ENCODE measurements at regions not wholly inside any gene's neighbourhood (a gene's known extent, or its start where the extent isn't known, plus 50 kb on each side); places are given as distances from the start of the nearest gene placed in this dataset.

DNA sequence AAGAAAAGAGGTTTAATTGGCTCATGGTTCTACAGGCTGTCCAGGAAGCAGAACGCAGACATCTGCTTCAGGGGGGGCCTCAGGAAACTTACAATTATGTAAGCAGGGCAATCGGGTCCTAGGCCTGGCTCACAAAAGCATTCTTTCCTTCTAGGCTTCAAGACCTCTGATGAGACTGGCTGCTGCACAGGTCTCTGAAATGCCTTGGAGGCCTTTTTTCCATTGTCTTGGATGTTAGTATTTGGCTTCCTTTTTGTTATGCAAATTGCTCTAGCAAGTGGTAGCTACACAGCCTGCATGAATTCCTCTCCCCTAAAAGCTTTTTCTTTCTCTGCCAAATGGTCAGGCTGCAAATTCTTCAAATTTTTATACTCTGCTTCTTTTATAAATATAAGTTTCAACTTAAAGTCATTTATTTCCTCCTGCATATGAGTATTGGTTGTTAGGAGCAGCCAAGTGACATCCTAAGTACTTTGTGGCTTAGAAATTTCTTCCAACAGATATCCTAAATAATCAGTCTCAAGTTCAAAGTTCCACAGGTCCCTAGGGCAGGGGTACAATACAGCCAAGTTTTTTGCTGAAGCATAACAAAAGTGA is 83.1 kb upstream of the SEMA3A start:
- H3K27ac ChIP-seq: no peak overlapping the region
- DNase-seq: no peak
- no peaks in the 10 kb centered on the region for H3K4me1 ChIP-seq (ENCODE audit: insufficient read depth)
- intact Hi-C loops (cut with DNase I): no loop called here
- no peaks in the 10 kb centered on the region for H3K36me3 ChIP-seq
- 48 to 70% (median 67%) methylated on average over 2 of the region's 2 CpGs for WGBS, 3 donors
- H3K27me3 ChIP-seq: no peaks in the 10 kb centered on the region
- no peaks in the 10 kb centered on the region for H3K9me3 ChIP-seq
- TF ChIP-seq EP300 (IDR thresholded peaks at IDR 0.05): no peak
- no peak for TF ChIP-seq POLR2A (IDR thresholded peaks at IDR 0.05)
- TF ChIP-seq, protein P1, sequence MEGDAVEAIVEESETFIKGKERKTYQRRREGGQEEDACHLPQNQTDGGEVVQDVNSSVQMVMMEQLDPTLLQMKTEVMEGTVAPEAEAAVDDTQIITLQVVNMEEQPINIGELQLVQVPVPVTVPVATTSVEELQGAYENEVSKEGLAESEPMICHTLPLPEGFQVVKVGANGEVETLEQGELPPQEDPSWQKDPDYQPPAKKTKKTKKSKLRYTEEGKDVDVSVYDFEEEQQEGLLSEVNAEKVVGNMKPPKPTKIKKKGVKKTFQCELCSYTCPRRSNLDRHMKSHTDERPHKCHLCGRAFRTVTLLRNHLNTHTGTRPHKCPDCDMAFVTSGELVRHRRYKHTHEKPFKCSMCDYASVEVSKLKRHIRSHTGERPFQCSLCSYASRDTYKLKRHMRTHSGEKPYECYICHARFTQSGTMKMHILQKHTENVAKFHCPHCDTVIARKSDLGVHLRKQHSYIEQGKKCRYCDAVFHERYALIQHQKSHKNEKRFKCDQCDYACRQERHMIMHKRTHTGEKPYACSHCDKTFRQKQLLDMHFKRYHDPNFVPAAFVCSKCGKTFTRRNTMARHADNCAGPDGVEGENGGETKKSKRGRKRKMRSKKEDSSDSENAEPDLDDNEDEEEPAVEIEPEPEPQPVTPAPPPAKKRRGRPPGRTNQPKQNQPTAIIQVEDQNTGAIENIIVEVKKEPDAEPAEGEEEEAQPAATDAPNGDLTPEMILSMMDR (IDR thresholded peaks at IDR 0.05): no peak
- H3K4me3 ChIP-seq: no peak overlapping the region

DNA sequence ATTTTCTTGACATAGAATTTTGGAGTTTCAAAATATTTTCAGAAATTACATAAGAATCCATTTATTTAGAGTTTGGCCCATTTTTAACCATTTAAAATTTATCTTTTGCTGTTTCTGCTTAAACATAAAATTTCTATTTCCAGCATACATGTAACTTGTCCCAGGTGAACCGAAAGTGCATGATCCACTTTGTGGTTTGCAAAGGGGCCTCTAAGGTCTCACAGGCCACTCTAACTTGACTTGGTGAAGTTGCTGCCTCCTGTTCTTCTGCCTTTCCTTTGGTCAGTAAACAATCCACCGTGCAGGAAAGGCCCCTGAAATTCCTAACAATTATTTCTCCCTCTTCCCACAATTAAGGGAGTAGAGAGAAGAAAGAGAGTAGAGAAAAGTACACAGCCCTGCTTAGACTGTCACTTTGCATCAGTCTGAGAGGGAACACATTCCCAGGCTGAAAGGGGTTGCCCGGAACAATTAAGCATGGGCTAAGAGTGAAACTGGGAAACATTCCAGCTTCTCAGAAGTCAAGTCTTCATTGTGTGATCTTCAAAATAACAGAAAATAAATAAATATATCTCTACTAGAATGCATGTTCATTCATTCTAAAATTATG is 79.5 kb upstream of the SEMA3A start:
- WGBS, 3 donors: 64 to 70% (median 67%) methylated on average over 3 of the region's 3 CpGs
- H3K36me3 ChIP-seq: no peaks in the 10 kb centered on the region
- TF ChIP-seq POLR2A (IDR thresholded peaks at IDR 0.05) (no peak), EP300 (IDR thresholded peaks at IDR 0.05) (no peak)
- TF ChIP-seq, protein P1 (IDR thresholded peaks at IDR 0.05): no peak

DNA sequence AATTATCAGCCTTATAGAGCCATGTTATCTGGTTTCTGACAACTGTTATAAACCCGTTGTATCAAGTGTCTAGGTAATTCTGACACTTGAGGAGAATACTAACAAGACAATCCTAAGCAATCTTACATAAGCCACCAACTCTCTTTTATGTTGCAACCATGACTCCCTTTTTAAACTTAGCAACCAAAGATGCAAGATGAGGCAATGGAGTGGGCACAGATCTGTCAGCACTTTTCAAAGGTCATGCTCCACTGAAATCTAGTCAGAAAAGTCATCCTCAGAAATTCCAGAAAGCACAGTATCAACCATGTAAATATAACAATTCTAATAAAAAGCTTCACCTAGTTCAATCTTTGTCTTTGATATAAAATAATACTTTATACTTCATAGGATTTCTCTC is 77.0 kb upstream of the SEMA3A start:
- Histone ChIP-seq H3K4me1 (ENCODE audit: insufficient read depth) (no peaks in the 10 kb centered on the region), H3K27ac (no peak overlapping the region)

More for the DNA sequence above, 79.5 kb upstream of the SEMA3A start:
- Histone ChIP-seq H3K9me3 (no peaks in the 10 kb centered on the region), H3K27ac (no peak overlapping the region), H3K27me3 (no peaks in the 10 kb centered on the region), H3K4me1 (ENCODE audit: insufficient read depth) (no peaks in the 10 kb centered on the region), H3K4me3 (no peak overlapping the region)
- intact Hi-C loops (cut with DNase I): no loop called here
- no peak for DNase-seq

DNA sequence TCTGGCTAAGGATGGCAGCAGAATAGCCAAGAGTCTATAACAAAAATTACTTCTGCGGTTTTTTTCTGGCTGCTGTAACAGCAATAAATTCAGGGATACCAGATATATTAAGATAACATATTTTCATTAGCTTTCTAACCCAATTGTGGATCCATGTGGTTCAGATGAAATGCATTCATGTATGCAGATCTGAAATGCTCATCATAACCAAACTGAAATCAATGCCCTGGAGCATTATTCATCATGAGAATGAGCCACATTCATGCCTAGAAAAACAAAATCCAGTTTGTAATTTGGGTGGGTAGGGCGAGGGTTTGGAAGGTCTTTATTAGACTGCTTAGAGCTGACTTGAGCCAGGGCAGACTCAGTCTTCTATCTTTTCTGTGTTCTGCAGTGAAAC is 69.8 kb upstream of the SEMA3A start:
- no peaks in the 10 kb centered on the region for H3K36me3 ChIP-seq
- WGBS, 3 donors: 20 to 41% (median 21%) methylated on average over 2 of the region's 2 CpGs
- H3K9me3 ChIP-seq: no peaks in the 10 kb centered on the region
- TF ChIP-seq, protein P1 (IDR thresholded peaks at IDR 0.05): no peak
- no peak for TF ChIP-seq POLR2A (IDR thresholded peaks at IDR 0.05)
- H3K27me3 ChIP-seq: no peaks in the 10 kb centered on the region
- intact Hi-C loops (cut with DNase I): no loop called here
- DNase-seq: no peak
- no peaks in the 10 kb centered on the region for H3K4me1 ChIP-seq (ENCODE audit: insufficient read depth)
- no peak overlapping the region for H3K27ac ChIP-seq
- H3K4me3 ChIP-seq: no peak overlapping the region

More for the DNA sequence above, 77.0 kb upstream of the SEMA3A start:
- H3K4me3 ChIP-seq: no peak overlapping the region
- H3K9me3 ChIP-seq: no peaks in the 10 kb centered on the region
- TF ChIP-seq, protein P1 (IDR thresholded peaks at IDR 0.05): no peak
- no peak for TF ChIP-seq EP300 (IDR thresholded peaks at IDR 0.05)
- no peak for TF ChIP-seq POLR2A (IDR thresholded peaks at IDR 0.05)
- intact Hi-C loops (cut with DNase I): no loop called here
- DNase-seq: no peak
- no peaks in the 10 kb centered on the region for H3K27me3 ChIP-seq
- 83 to 96% (median 86%) methylated on average over 1 of the region's 1 CpG for WGBS, 3 donors
- H3K36me3 ChIP-seq: no peaks in the 10 kb centered on the region

Data from ovary (tissue), 7 donors.